OCI-LY3 (cell line): ENCODE measurements at regions not wholly inside any gene's neighbourhood (a gene's known extent, or its start where the extent isn't known, plus 50 kb on each side); places are given as distances from the start of the nearest gene placed in this dataset.

Experiments
- EZH2phosphoT487 ChIP-seq: fragments of 200-600 bp; shearing (Covaris generic); IDR thresholded peaks from 2 replicates; pipeline ENCODE4 v1.6.1; 2018; ENCODE audit warnings: antibody characterized with exemption, mixed run types, low read depth
- TF ChIP-seq, protein P1 (sequence below): fragments of 200-600, 300-600 bp; sonication (generic); IDR thresholded peaks from 2 replicates; pipeline ENCODE4 v1.5.1; 2014; ENCODE audit warnings: antibody characterized with exemption, low read length, low read depth

DNA sequence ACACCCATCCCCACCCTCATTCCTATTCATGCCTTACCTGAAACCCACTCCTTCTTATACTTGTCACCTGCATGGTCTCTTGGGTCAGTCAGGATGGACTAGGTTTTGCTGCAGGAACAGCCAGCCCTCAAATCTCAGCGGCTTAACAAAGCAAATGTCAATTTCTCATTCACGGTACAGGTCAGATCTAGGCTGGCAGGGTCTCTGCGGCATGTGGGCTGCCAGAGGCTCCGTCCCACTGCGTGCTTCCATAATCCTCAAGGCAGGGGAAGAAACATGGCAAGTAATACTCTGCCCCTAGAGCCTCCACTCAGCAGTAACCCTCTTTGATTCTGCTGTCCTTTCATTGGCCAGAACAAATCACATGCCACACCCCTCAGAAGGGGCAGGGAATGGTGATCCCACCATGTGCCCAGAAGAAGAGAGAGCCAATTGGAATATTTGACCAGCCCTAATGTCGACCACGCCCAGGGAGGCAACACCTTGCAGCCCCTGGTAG lies 114.9 kb upstream of the ZMIZ1 start:
- TF ChIP-seq, protein P1, sequence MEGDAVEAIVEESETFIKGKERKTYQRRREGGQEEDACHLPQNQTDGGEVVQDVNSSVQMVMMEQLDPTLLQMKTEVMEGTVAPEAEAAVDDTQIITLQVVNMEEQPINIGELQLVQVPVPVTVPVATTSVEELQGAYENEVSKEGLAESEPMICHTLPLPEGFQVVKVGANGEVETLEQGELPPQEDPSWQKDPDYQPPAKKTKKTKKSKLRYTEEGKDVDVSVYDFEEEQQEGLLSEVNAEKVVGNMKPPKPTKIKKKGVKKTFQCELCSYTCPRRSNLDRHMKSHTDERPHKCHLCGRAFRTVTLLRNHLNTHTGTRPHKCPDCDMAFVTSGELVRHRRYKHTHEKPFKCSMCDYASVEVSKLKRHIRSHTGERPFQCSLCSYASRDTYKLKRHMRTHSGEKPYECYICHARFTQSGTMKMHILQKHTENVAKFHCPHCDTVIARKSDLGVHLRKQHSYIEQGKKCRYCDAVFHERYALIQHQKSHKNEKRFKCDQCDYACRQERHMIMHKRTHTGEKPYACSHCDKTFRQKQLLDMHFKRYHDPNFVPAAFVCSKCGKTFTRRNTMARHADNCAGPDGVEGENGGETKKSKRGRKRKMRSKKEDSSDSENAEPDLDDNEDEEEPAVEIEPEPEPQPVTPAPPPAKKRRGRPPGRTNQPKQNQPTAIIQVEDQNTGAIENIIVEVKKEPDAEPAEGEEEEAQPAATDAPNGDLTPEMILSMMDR = no peak
- no peak for TF ChIP-seq EZH2phosphoT487
